ENCODE measurements at regions not wholly inside any gene's neighbourhood (a gene's known extent, or its start where the extent isn't known, plus 50 kb on each side); places are given as distances from the start of the nearest gene placed in this dataset.
"Not testable (repeated sequence)": the region's sequence is repeated elsewhere in the genome, so short reads cannot be mapped to it uniquely, and the experiment has no call there.

GRCh38 chr7:50921114-50921813 lies 138.6 kb upstream of the GRB10 start:
- no peak for TF ChIP-seq CTCF (conservative IDR thresholded peaks at IDR 0.05; ENCODE audit: low read length)
- H3K4me3 ChIP-seq (ENCODE audit: low read length): no peak overlapping the region
- no peak for DNase-seq (ENCODE audit: low read depth)

GRCh38 chr7:50920031-50920635 lies 137.4 kb upstream of the GRB10 start:
- no peak for TF ChIP-seq CTCF (conservative IDR thresholded peaks at IDR 0.05; ENCODE audit: low read length)
- no peak overlapping the region for H3K4me3 ChIP-seq (ENCODE audit: low read length)
- DNase-seq (ENCODE audit: low read depth): no peak

- TF ChIP-seq CTCF (conservative IDR thresholded peaks at IDR 0.05; ENCODE audit: low read length): no peak
- DNase-seq (ENCODE audit: low read depth): no peak
- no peak overlapping the region for H3K4me3 ChIP-seq (ENCODE audit: low read length)
Observed at GRCh38 chr7:50915621-50916020, 132.9 kb upstream of the GRB10 start.

GRCh38 chr7:50914460-50914859 lies 131.8 kb upstream of the GRB10 start:
- TF ChIP-seq CTCF (conservative IDR thresholded peaks at IDR 0.05; ENCODE audit: low read length): no peak
- no peak for DNase-seq (ENCODE audit: low read depth)
- no peak overlapping the region for H3K4me3 ChIP-seq (ENCODE audit: low read length)

GRCh38 chr7:50908628-50909290 lies 126.1 kb upstream of the GRB10 start:
- DNase-seq (ENCODE audit: low read depth): no peak
- no peak for TF ChIP-seq CTCF (conservative IDR thresholded peaks at IDR 0.05; ENCODE audit: low read length)
- no peak overlapping the region for H3K4me3 ChIP-seq (ENCODE audit: low read length)

- DNase-seq (ENCODE audit: low read depth): not testable (repeated sequence)
Observed at GRCh38 chr7:50898604-50899477, 116.1 kb upstream of the GRB10 start.

GRCh38 chr7:50887061-50887460 lies 104.4 kb upstream of the GRB10 start:
- not testable (repeated sequence) for H3K4me3 ChIP-seq (ENCODE audit: low read length); DNase-seq (ENCODE audit: low read depth)

More at GRCh38 chr7:50898604-50899477, 116.1 kb upstream of the GRB10 start:
- H3K4me3 ChIP-seq (ENCODE audit: low read length): not testable (repeated sequence)
